Astrocyte of the spinal cord (primary cell): ENCODE measurements at regions not wholly inside any gene's neighbourhood (a gene's known extent, or its start where the extent isn't known, plus 50 kb on each side); places are given as distances from the start of the nearest gene placed in this dataset.

ENCODE experiments used
- DNase-seq: peaks from one replicate; pipeline ENCODE4 v3.0.0; 2011; ENCODE audit warnings: low read depth, low spot score
- H3K4me3 ChIP-seq: 2 replicates; pipeline ENCODE4 v1.5.1; 2011; ENCODE audit warnings: low read depth, mild to moderate bottlenecking, low read length, moderate library complexity
- in situ Hi-C: cut with HindIII; loops from 2 replicates; pipeline ENCODE4 v1.10.0; 2017; ENCODE audit warnings: low sequenced_read_pairs
- TF ChIP-seq, protein P1 (sequence below): IDR thresholded peaks from 2 replicates; pipeline ENCODE4 v1.5.1; 2012; ENCODE audit warnings: low read depth, mild to moderate bottlenecking, low read length, inconsistent platforms

- no peak for DNase-seq
- TF ChIP-seq, protein P1, sequence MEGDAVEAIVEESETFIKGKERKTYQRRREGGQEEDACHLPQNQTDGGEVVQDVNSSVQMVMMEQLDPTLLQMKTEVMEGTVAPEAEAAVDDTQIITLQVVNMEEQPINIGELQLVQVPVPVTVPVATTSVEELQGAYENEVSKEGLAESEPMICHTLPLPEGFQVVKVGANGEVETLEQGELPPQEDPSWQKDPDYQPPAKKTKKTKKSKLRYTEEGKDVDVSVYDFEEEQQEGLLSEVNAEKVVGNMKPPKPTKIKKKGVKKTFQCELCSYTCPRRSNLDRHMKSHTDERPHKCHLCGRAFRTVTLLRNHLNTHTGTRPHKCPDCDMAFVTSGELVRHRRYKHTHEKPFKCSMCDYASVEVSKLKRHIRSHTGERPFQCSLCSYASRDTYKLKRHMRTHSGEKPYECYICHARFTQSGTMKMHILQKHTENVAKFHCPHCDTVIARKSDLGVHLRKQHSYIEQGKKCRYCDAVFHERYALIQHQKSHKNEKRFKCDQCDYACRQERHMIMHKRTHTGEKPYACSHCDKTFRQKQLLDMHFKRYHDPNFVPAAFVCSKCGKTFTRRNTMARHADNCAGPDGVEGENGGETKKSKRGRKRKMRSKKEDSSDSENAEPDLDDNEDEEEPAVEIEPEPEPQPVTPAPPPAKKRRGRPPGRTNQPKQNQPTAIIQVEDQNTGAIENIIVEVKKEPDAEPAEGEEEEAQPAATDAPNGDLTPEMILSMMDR, result no peak
- H3K4me3 ChIP-seq, result no peak overlapping the region
- in situ Hi-C loops, result no loop called here
Measured at GRCh38 chr13:70541451-70541850, 433.2 kb upstream of the KLHL1 start.

- peak; percentile 6 for DNase-seq
- in situ Hi-C loops, result no loop called here
- no peak overlapping the region for H3K4me3 ChIP-seq
- TF ChIP-seq, protein P1, result no peak
Measured at GRCh38 chr13:70534466-70534865, 426.2 kb upstream of the KLHL1 start.

- DNase-seq, result no peak
- in situ Hi-C loops, result no loop called here
- no peak overlapping the region for H3K4me3 ChIP-seq
- TF ChIP-seq, protein P1, result no peak
Measured at GRCh38 chr13:70529652-70530051, 421.4 kb upstream of the KLHL1 start.

GRCh38 chr13:70527599-70527998 is 419.3 kb upstream of the KLHL1 start:
- H3K4me3 ChIP-seq, result no peak overlapping the region
- in situ Hi-C loops, result no loop called here
- TF ChIP-seq, protein P1, result no peak
- no peak for DNase-seq

DNA sequence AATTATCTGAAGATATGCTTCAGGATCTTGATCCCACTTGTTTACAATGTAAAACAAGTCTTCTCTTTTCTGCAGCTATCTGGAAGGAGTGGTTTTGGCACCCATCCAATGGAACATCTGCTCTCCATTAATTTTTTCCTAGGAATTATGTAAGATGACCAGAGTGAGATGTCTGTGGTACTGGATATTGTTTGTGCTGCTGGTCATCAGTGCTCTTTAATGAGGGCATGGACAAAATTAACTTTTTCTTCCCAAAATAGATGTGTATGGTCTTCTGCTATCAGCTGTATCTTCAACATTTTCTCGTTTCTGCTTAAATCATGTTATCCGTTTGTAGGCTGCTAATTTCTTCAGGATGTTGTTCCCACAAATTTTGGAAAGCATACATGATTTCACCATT is 415.4 kb upstream of the KLHL1 start:
- no peak overlapping the region for H3K4me3 ChIP-seq
- in situ Hi-C loops, result no loop called here
- peak; percentile 26 for DNase-seq
- TF ChIP-seq, protein P1, result no peak

DNA sequence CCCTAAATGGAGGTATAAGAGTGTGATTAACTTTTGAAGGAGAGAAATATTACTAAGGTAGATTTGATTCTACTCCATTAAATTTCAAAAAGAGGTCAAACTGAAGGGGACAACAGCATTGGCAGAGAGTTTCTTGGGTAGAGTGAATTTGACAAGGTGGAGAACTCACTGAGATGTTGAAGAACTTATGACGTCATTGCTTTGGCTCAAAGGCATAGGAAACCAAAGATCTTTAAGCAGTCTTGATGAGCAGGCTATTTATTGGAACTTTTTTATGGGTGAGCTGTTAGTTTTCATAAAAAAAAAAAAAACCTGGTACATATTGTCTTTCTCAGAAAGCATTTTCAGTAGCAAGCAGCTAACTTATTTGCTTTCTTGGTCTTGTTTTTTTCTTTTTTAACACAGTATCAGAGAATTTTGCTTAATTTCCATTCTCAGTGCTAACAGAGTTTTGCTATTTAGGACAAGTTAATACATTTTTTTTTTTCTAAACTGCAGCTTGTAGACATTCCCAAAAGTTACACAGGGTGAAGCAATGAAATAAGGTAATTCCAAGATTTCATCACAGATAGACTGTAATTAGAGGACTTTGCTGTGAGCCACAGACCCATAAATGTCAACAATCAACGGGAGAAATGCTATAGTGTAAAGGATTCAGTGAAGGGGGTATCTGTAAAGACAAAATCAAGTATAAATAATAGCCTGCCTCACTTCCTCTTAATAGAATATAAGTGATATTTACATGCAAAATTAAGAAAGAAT is 412.2 kb upstream of the KLHL1 start:
- in situ Hi-C loops, result no loop called here
- no peak for DNase-seq
- TF ChIP-seq, protein P1, result no peak
- no peak overlapping the region for H3K4me3 ChIP-seq
